ENCODE measurements at regions not wholly inside any gene's neighbourhood (a gene's known extent, or its start where the extent isn't known, plus 50 kb on each side); places are given as distances from the start of the nearest gene placed in this dataset.

DNA sequence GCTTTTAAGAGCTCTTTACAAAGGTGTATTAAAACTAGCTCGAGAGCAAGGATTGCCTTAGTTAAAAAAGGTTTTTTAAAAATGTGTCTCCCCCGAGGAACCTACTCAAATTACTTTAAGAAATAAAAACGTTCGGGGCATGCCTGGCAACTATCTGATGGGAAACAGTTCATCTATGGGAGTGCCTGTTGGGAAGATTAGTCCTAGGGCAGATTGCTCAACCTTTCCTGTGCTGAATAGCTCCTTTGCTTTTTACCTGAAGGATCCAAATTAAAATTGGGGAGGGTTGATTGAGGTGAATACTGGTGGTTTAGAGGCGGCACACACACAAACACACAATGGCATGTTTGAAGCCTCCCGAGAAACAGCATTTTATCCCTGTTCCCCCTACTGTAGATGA lies 541.4 kb upstream of the ATP2B1 start:
- H3K4me3 ChIP-seq (ENCODE audit: low read depth, low read length), result no peak overlapping the region
- TF ChIP-seq CTCF (IDR thresholded peaks at IDR 0.05; ENCODE audit: low read depth, low read length, missing control alignments), result no peak
- DNase-seq (ENCODE audit: low read depth), result no peak
- in situ Hi-C loops (cut with HindIII; ENCODE audit: low sequenced_read_pairs), result no loop called here

DNA sequence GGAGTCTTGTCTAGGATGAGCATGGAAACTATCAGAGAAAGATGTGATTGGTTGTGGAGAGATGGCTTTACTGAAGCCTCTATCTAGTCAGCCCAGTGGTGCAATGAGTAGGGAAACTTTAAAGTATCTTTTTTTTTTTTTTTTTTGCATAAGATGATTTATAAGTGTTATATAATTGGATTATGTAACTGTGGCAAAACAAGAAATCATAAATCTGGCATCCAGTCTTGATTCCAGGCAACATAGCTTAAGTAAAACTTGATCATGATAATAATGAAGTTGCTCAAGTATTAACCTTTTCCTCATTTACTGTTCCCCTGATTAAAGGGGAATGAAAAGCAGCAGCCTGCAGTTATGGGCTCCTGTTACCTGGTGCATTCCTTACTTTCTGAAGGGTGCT lies 538.0 kb upstream of the ATP2B1 start:
- no peak for DNase-seq (ENCODE audit: low read depth)
- in situ Hi-C loops (cut with HindIII; ENCODE audit: low sequenced_read_pairs), result no loop called here
- no peak overlapping the region for H3K4me3 ChIP-seq (ENCODE audit: low read depth, low read length)
- TF ChIP-seq CTCF (IDR thresholded peaks at IDR 0.05; ENCODE audit: low read depth, low read length, missing control alignments), result no peak

DNA sequence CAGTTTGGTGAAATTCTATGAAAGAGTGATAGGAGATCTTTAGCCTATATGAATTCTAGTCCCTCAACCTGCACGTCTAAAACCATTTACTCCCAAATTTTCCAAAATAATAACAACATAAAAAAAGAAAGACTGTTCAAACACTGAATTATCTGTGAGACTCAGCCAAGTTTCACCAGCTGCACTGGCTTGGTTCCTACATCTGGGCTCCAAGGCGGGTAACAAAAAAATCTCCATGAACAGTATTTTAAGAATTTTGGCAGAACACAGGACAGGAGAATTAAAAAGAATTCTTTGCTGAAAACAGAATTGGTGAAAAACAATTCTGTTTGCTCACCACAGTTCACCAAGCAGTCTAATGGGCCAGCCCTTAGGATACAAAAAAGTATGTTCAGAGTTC lies 536.8 kb upstream of the ATP2B1 start:
- in situ Hi-C loops (cut with HindIII; ENCODE audit: low sequenced_read_pairs), result no loop called here
- DNase-seq (ENCODE audit: low read depth), result no peak
- H3K4me3 ChIP-seq (ENCODE audit: low read depth, low read length), result no peak overlapping the region
- TF ChIP-seq CTCF (IDR thresholded peaks at IDR 0.05; ENCODE audit: low read depth, low read length, missing control alignments), result no peak

GRCh38 chr12:90244232-90244631 lies 535.6 kb upstream of the ATP2B1 start:
- no peak for TF ChIP-seq CTCF (IDR thresholded peaks at IDR 0.05; ENCODE audit: low read depth, low read length, missing control alignments)
- in situ Hi-C loops (cut with HindIII; ENCODE audit: low sequenced_read_pairs), result no loop called here
- DNase-seq (ENCODE audit: low read depth), result no peak
- no peak overlapping the region for H3K4me3 ChIP-seq (ENCODE audit: low read depth, low read length)

DNA sequence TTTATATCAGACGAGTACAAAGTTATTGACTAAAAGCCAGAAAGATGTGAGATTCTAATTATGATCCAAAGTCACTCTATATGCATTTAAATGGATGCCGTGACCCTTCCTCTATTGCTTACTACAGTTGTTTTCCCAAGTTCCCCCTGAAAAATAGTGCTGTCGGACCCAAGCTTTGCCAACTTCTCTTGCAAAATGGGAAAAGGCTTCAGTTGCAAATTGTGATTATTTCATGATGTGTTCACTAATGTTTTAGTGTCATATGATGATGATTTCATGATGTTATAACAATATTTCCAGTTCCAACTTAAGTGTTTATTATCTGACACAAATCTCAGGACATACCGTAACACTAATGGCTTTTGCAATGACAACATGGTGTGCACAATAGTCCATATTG lies 534.6 kb upstream of the ATP2B1 start:
- H3K4me3 ChIP-seq (ENCODE audit: low read depth, low read length), result no peak overlapping the region
- in situ Hi-C loops (cut with HindIII; ENCODE audit: low sequenced_read_pairs), result no loop called here
- no peak for TF ChIP-seq CTCF (IDR thresholded peaks at IDR 0.05; ENCODE audit: low read depth, low read length, missing control alignments)
- DNase-seq (ENCODE audit: low read depth), result no peak

DNA sequence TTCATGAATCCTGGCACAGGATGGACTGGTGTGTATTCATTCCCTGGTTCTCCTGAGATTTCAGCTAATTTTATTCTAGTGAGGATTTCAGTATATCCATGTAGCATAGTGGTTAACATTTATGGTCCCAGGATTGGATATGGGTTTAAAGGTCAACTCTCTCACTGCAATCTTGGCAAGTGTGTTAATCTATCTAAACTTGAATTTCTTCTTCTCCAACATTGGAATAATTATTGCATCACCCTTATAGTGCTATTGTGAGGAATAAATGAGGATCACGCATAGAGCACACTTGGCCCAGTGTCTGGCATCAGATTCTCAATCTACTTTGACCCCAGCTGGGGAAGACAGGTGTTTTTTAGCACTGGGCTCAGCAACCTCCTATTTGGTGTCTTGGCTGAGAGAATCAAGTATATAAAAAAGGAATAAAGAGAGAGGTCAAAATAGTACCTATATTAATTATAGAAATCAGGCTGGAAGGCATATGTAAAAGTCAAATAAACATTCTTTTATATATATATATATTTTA lies 531.2 kb upstream of the ATP2B1 start:
- TF ChIP-seq CTCF (IDR thresholded peaks at IDR 0.05; ENCODE audit: low read depth, low read length, missing control alignments), result no peak
- in situ Hi-C loops (cut with HindIII; ENCODE audit: low sequenced_read_pairs), result no loop called here
- no peak overlapping the region for H3K4me3 ChIP-seq (ENCODE audit: low read depth, low read length)
- no peak for DNase-seq (ENCODE audit: low read depth)

Data from astrocyte of the cerebellum (primary cell).